HG03432 (cell line): ENCODE measurements at regions not wholly inside any gene's neighbourhood (a gene's known extent, or its start where the extent isn't known, plus 50 kb on each side); places are given as distances from the start of the nearest gene placed in this dataset.
"Not testable (repeated sequence)": the region's sequence is repeated elsewhere in the genome, so short reads cannot be mapped to it uniquely, and the experiment has no call there.

Source experiments
- ATAC-seq: cut with Tn5 transposase; IDR thresholded peaks from one replicate; pipeline ENCODE4 v1.9.1; 2021; ENCODE audit warnings: mild to moderate bottlenecking, moderate library complexity; ENCODE audit not compliant: unreplicated experiment

DNA sequence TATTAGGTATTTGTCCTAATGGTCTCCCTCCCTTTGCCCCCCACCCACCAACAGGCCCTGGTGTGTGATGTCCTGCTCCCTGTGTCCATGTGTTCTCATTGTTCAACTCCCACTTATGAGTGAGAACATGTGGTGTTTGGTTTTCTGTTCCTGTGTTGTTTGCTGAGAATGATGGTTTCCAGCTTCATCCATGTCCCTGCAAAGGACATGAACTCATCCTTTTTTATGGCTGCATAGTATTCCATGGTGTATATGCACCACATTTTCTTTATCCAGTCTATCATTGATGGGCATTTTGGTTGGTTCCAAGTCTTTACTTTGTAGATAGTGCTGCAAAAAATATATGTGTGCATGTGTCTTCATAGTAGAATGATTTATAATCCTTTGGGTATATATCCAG is 81.4 kb upstream of the ZNF536 start:
- ATAC-seq: not testable (repeated sequence)

DNA sequence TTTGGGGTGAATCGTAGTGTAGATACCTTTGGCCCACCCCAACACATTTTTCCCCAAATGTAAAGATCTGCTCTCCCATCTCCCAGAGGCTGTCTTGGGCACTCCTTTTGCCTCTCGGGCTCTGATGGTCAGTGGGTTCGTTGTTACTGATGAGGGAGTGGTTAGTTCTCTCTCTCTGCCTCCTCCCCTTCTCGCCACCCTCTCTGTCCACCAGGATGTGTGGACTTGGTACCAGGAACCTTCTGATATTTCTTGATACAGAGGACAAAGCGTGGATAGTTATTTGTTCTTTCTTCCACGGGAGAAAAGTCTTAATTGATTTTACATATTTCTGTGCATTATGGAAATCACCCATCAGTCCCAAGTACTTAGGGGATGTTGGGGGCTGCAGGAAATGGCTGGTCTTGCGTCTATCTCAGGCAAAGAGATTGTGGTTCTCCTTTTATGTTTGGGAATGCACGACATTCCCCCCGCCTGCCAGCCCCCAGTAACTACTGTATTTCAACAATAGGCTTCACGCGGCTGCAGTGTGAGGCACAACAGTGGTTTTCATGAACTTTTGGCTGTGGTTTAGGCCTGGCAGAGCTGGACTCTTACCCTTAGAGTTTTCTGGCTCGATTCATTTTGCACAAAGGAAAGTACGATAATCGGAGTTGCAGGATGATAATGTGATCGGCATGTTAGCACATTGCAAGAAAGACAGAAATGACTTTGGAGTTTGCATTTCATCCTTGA is 79.0 kb upstream of the ZNF536 start:
- ATAC-seq: no peak

DNA sequence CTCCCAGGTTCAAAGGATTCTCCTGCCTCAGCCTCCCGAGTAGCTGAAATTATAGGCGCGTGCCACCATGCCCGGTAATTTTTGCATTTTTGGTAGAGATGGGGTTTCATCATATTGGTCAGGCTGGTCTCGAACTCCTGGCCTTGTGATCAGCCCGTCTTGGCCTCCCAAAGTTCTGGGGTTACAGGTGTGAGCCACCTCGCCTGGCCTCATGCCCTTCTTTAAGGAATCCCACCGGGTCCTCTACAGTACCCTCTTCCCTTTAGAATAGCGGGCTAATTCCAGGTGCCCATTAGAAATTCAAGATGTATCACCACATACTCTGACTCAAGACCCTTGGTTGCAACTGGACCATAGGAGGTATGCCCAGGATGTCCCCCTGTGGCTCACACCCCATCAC is 74.2 kb upstream of the ZNF536 start:
- ATAC-seq: no peak

DNA sequence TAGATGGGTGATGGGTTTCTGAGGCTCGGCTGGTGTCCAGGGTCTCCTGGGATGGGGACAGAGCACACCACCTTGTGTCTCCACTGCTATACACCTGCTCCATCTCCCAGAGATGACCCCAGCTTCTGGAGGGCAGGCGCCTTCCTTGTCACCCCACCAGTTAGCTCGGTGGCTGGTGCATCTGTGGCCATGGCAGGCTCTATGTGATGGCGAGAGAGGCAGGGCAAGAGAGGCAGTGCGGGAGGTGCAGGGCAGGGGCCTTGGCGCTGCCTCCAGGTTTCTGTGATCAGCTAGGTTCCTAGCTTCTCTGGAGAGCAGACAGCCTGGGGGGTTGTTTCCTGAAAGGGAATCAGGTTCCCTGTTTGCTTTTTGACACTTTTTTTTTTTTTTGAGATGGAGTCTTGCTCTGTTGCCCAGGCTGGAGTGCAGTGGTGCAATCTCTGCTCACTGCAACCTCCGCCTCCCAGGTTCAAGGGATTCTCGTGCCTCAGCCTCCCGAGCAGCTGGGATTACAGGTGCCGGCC is 69.0 kb upstream of the ZNF536 start:
- no peak for ATAC-seq

DNA sequence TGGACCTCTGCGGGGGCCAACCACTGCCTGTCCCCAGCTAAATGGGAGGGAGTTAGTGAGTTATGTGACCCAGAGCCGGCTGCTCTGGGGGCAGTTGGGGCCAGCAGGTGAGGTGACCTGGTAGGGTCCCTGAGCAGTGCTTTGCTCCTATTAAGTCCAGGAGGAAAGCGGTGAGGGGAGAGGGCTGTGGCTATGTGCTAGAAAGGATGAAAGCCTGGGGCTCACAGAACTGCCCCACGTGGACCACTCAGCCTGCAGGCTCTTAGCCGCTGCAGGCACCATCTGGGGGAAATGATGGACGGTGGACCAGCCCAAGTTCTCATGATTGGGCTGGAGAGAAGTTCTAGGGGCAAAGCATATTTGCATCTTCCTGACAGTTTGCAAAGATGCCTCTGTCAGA is 67.6 kb upstream of the ZNF536 start:
- no peak for ATAC-seq

DNA sequence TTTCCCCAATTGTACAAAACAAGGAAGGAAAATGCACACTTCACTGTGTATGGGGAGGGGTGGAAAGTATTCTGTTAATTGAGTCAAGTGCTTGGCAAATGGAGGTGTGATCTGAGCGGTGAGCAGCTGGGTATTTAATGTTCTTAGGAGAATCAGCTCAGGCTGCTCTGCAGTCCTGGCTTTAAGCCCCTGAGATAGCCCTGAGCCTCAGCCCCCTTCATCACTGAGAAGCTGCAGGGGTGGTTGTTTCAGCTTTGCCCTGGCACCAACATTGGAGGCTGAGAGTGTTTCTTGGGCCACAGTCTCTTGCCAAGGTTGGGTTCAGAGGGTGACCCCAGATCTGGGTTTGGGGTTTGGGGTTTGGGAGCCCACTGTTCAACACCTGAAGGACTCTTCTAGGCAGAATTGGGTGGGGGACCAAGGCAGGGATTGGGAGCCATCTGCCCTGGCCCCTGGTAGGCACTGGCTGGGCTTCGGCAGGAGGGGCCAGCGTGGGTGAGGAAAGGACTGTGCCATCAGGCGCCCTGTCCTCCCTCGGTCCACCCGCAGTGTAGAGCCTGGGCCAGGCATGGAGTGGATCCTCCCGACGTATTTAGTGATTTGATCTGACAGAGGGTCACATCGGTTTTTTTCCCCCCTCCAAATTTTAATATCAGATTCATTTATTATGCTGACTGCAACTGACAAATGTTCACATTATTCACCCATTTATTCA is 66.7 kb upstream of the ZNF536 start:
- ATAC-seq: no peak

DNA sequence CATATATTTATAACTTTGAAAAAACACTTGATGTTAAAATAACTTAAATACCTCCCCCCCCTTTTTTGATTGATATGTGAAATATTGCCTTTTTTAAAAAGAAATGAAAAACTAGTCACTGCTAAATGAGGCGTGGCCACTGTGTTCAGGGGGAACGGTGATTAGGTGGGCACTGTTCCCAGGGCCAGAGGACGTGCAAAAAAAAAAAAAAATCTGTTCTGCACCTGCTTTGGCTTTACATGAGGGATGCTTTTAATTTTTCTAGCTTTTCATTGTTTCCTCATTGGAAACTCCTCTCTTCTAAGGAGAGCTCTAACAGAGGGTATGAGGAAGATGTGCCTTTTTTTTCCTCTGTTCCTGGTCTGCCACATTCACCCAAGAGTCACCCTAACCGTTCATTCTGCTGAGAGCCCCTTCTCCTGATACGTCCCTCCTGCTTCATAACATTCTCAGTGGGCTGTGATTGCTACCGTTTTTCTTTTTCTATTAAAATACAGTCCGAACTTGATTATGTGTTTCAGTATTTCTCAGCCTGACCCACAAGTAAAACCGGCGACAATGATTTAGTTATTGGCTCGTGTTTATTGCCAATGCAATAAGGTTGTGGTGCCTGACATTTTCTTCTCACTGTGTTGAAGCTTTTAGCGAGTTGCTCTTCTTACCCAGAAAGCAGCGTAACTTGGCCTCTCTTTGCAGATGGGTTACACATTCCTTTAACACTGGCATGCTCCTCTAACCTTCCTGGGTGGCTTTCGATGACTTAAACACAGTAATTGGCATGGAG is 64.8 kb upstream of the ZNF536 start:
- ATAC-seq: no peak

DNA sequence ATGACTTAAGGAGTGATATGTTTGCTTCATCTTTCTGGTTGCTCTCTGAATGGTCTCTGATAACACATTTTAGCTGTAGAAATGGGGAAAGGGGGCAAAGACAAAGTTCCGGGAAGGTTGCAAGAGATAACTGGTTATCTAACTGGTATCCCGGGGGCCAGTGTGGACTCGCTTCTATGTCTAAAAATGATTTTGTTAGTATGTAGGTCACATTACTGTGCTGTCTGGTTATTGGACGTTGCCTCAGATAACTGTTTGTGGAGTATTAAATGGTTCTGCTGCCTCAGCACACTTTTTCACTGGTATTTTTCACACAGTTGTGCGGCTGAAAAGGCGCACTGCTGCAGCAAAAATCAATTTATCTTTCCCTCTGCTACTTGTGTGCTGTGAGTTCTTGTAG is 63.0 kb upstream of the ZNF536 start:
- ATAC-seq: no peak

DNA sequence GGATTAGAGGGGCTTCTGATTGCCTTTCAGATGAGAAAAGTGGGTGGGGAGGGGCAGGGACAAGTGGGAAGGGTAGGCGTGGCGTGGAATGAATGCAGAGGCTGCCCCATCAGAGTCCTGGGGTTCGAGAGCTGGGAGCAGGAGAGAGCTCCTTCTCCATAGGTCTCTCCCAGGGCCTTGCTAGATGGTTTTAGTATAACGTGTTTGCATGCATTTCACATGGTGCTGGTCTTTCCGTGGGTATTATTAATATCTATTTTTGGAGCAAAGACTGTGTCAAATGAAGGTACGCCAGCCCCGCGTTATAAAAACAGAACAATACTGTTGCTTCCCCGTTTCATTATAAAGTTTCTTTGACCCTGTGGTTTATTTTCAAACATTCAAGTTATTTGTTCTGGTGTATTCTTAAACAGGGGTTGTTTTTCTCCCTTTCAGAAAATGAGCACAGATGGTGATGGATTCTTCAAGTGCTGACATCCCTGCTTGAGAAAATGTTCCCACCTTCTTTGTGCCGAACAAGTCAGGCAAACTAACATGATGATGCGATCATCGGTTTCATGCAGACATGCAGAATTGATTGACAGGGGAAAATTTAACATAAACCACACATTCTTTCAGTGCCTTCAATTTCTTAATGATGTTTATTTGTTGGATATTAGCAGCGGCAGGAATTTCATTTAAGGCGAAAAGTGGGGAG is 62.1 kb upstream of the ZNF536 start:
- no peak for ATAC-seq

DNA sequence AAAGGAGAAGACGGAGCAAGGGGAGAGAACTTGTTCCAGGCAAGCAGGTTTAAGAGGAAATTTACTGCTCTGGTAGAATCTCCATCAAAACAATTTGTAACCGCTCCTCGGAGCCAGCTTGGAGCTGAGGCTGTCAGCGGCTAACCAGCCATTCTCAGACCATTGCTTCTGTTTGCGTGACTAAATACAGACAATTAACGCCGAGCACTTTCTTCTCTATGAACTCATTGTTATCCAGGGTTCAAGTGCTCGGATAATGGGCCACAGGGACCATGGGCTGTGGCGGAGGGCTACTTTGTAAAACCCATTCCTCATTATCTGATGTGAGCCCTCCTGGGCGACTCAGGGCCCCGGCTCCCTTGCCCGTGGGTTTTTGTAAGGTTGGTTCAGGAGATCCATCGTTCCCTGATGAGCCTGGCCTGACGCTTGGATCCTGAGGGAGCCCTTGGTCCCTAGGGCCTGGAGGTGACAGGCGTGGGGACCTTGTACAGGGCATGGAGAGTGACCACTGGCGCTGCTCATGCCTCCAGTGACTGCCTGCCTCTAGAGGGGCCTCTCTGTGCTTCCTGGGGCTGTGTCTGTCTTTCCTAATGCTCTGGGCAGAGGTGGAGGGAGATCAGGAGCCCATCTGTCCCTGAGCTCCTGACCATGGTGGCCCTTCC is 61.5 kb upstream of the ZNF536 start:
- ATAC-seq: no peak

DNA sequence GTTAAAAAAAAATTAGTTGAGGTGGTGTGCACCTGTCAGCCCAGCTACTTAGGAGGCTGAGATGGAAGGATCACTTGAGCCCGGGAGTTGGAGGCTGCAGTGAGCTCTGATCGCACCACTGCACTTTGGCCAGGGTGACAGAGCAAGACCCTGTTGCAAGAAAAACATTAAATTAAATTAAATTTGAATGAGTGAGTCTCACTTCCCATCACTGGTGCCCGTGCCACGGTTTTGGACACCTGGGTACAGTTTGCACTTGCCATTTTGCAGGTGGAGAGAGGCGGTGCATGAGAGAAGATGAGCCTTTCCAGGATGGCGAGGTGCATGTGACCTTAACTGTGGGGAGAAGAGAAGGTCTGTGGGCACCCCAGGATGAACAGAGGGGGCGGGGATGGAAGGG is 60.3 kb upstream of the ZNF536 start:
- no peak for ATAC-seq

DNA sequence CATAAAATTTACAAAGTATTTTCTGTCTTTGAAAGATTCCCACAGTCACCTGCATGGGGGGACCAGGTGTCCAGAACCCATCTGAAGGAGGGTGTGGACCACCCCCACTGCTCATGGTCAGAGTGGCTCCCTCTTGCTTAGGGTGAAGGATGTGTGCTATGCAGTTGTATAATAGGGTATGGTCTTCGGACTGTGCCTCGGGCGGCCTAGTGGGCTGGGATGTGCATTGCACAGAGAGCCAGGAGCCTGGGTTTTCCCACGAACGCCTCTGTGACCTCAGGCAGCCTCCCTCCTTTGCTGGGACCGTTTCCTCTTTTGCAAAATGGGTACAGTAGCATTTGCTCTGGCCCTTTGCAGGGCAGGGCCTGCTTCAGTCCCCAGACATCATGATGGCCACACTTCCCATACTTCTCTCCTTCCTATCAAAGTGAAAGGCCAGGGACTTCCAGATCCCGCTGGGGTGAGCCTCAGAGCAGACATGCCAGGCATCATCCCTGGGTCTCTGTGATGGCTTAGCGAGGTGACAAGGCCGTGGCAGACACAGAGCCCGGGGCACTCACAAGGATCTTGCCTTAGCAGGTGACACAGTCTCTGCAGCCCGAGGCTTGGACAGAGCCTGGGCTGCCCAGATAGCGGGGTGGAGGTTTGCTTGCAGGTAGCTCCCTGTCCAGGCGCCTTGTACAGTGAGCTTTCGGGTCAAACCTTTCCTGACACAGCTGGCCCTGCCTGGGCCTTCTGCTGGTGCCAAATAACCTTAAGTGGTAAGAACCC is 59.4 kb upstream of the ZNF536 start:
- ATAC-seq: no peak

DNA sequence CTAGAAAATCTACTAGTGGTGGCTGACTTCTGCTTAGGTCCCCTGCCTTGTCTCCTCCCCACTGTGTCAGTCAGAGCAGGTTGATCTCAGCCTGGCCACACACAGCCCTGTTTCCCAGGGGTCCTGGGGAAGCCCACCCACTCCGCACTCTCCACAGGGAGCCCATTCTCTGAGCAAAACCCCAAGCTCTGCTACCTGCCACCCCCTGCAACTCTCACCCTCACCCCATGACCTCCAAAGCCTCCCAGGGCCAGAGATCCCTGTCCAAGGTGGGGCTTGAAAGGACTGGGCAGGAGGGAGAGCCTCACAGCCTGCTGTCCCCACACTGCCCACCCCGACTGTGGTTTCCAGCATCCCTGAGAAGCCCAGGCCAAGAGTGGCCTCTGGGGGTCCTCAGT is 58.8 kb upstream of the ZNF536 start:
- no peak for ATAC-seq

DNA sequence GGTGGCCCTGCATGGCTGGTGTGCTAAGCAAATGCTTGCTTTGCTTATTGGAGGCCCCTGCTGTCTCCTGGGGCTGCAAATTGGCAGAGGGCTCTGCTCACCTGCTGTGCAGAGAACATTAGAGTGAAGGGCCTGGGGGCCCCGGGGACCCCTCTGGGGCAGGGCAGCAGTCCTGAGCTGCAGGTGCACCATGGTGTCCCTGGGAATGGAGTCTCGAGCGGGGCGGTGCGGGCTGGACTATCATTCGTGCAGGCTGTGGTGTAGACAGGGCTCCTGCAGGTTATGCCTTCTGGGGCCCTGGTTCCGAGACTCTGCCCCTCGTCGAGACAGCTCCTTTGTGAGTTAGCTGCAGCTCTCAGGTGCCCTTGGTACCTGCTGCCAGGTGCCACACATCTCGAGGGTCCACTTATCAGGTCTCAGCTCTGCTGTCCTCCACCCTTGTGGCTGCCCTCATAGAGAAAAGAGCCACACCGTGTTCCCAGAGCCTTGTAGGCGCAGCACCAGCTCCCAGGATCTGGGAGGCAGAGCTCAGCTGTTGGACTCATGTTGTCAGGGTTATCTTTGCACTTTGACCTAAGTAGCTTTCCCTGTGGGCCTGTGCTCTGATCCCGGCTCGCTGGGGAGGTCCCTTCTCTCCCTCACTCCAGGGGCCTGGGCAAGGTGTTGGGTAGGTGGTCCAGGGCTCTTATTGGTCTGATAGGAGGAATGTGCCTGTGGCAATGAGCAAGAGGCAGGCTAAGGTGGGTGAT is 58.0 kb upstream of the ZNF536 start:
- no peak for ATAC-seq

DNA sequence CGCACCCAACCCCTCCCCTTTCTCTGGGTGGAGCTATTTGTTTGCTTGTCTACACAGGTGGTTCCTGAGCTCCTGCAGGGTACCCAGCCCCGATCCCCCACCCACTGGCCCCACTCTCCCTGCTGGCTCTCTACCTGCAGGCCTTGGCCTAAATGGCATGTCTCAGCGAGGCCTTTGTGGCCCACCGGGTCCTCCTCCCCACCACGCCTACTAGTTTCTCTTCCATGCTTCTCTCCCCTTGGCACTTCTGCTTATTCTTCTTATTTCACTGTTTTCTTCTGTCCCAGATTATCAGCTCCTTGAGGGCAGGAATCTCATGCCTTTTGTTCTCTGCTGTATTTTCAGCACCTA is 57.4 kb upstream of the ZNF536 start:
- no peak for ATAC-seq

DNA sequence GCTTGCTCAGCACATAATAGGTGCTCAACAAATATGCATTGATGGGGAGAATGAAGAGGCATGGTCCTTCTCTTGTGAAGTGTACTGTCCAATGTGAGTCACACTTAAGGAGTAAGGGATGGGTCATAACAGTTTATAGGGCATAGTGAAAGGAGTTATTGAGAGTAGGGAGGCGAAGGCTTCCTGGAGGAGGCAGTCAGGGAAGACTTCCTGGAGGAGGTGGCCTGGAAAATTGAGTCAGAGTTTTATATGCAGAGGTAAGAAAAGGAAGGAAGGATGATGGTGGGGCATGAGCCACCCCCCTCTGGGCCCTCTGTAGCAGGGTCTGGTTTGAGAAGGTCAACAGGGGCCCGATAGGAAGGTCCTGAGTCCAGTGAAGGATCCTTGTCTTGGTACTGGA is 57.0 kb upstream of the ZNF536 start:
- ATAC-seq: no peak

DNA sequence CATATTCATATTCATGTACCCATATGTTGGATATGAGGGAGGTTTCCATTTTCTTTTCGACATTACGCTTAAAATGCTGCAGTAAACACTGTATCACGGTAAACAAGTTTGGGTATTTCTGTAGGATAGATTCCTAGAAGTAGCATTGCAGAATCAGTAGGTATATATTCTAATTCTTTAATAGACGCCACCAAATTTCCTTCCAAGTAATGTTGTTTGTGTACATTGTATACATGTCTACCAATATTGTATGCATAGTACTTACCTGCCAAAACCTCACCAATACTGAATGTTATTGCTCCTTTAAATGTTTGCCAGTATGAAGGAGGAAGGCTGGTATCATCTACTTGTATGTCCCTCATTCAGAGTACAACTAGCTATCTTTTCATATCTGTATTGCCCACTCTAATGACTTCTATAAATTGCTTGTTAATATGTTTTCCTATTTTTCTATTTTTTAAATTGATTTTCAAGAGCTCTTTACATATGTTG is 56.1 kb upstream of the ZNF536 start:
- no peak for ATAC-seq

DNA sequence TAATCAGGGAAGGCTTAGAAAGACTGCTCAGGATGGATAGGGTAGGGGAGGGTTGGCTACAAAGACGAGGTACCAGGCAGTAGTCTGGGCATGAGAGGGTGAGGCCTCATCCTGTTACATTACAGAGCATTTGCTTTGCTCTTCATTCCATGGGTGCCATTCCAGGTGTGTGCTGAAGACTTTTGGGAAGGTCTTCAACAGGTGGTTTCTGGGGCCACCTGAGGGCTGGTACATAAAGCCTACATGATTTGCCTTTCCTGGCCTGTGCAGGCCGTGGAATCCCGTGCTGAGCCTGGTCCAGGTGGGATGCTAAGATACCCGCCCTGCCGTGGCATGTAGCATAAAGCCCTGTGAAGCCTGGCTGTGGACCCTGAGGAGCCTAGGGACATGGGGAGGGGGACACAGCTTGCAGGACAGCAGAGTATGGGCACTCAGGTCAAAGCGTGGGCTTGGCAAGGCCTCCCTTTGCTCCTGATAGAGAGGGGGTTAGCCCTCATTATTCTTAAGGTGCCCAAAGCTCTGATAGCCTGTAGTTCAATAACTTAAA is 55.6 kb upstream of the ZNF536 start:
- ATAC-seq: no peak

DNA sequence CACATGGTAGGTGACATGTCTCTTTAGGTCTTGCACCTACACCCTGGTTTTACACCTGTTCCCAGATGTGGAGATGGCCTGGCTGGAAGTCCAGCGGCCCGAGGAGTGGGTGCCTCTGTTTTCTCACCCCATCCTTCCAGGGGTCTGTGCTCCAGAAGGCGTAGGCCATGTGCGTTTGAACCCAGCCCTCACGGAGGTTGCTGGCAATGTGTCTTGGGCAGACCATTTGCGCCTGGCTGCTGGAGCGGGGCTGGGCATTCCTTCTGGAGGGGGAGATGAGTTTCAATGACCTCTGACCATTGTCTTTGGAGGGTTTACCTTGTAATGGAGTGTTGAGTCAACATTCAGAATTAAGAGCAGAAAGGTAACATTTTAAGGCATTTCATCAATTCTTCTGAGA is 54.8 kb upstream of the ZNF536 start:
- no peak for ATAC-seq
